Epithelial cell of proximal tubule (primary cell): ENCODE measurements at regions not wholly inside any gene's neighbourhood (a gene's known extent, or its start where the extent isn't known, plus 50 kb on each side); places are given as distances from the start of the nearest gene placed in this dataset.

Experiments
- DNase-seq: peaks from one replicate; pipeline ENCODE4 v3.0.0-alpha.2; 2011; ENCODE audit warnings: low read depth
- H3K4me3 ChIP-seq: 2 replicates; pipeline ENCODE4 v1.5.1; 2011; ENCODE audit warnings: low read depth, mild to moderate bottlenecking, low read length
- CTCF ChIP-seq: conservative IDR thresholded peaks from 2 replicates; pipeline ENCODE4 v1.5.1; 2012; ENCODE audit warnings: low read depth, mild to moderate bottlenecking, low read length

GRCh38 chr14:62056789-62057188 is 294.6 kb downstream of the SNAPC1 start:
- H3K4me3 ChIP-seq, result no peak overlapping the region
- no peak for TF ChIP-seq CTCF
- DNase-seq, result no peak

- H3K4me3 ChIP-seq, result no peak overlapping the region
- TF ChIP-seq CTCF, result no peak
- no peak for DNase-seq
These were observed 300.4 kb downstream of the SNAPC1 start for GRCh38 chr14:62062645-62063044.

GRCh38 chr14:62064751-62065323 is 302.6 kb downstream of the SNAPC1 start:
- no peak for DNase-seq
- TF ChIP-seq CTCF, result no peak
- no peak overlapping the region for H3K4me3 ChIP-seq

- no peak for DNase-seq
- H3K4me3 ChIP-seq, result no peak overlapping the region
- no peak for TF ChIP-seq CTCF
These were observed 304.1 kb downstream of the SNAPC1 start for GRCh38 chr14:62066304-62066703.

- no peak for DNase-seq
These were observed 308.8 kb downstream of the SNAPC1 start for GRCh38 chr14:62071039-62071438.

GRCh38 chr14:62076368-62076767 is 314.1 kb downstream of the SNAPC1 start:
- no peak overlapping the region for H3K4me3 ChIP-seq
- DNase-seq, result no peak
- no peak for TF ChIP-seq CTCF

More at GRCh38 chr14:62071039-62071438, 308.8 kb downstream of the SNAPC1 start:
- no peak overlapping the region for H3K4me3 ChIP-seq
- no peak for TF ChIP-seq CTCF

- DNase-seq, result no peak
- TF ChIP-seq CTCF, result no peak
- H3K4me3 ChIP-seq, result no peak overlapping the region
These were observed 314.8 kb downstream of the SNAPC1 start for GRCh38 chr14:62076825-62077605.
